ENCODE measurements at regions not wholly inside any gene's neighbourhood (a gene's known extent, or its start where the extent isn't known, plus 50 kb on each side); places are given as distances from the start of the nearest gene placed in this dataset.
"Not testable (repeated sequence)": the region's sequence is repeated elsewhere in the genome, so short reads cannot be mapped to it uniquely, and the experiment has no call there.

GRCh38 chr10:128186959-128187787, 61.0 kb upstream of the MKI67 start:
- no peak for TF ChIP-seq POLR2A (IDR thresholded peaks at IDR 0.05)
- ATAC-seq (no peak), DNase-seq (no peak)
- intact Hi-C loops (cut with DNase I), result no loop called here
- H3K36me3 ChIP-seq, result no peaks in the 10 kb centered on the region
- H3K27me3 ChIP-seq, result peaks cover 0 to 38% (median 2%) of the 10 kb centered on the region in 9 donors
- H3K4me3 ChIP-seq, result peak overlapping the region in 1 of 12 donors; percentile 27
- H3K4me1 ChIP-seq, result peaks cover 0 to 4% (median 0%) of the 10 kb centered on the region in 12 donors
- H3K9me3 ChIP-seq, result peaks cover 0 to 18% (median 6%) of the 10 kb centered on the region in 12 donors
- H3K27ac ChIP-seq, result peak overlapping the region in 1 of 12 donors; percentile 29
- 43 to 44% (median 44%) methylated on average over 16 to 17 of the region's 17 CpGs for WGBS, 4 donors

GRCh38 chr10:128187788-128188185, 61.6 kb upstream of the MKI67 start:
- H3K27ac ChIP-seq, result no peak overlapping the region
- 49 to 55% (median 51%) methylated on average over 4 of the region's 4 CpGs for WGBS, 4 donors
- H3K27me3 ChIP-seq, result peaks cover 0 to 38% (median 2%) of the 10 kb centered on the region in 9 donors
- ATAC-seq, result no peak
- no peak for TF ChIP-seq POLR2A (IDR thresholded peaks at IDR 0.05)
- TF ChIP-seq CTCF (IDR thresholded peaks at IDR 0.05), result no peak
- H3K4me3 ChIP-seq, result peak overlapping the region in 1 of 12 donors; percentile 27
- peaks cover 0 to 4% (median 0%) of the 10 kb centered on the region in 12 donors for H3K4me1 ChIP-seq
- DNase-seq, result no peak
- H3K9me3 ChIP-seq, result peaks cover 0 to 12% (median 1%) of the 10 kb centered on the region in 12 donors
- H3K36me3 ChIP-seq, result no peaks in the 10 kb centered on the region
- intact Hi-C loops (cut with DNase I), result no loop called here

- Histone ChIP-seq H3K36me3 (no peaks in the 10 kb centered on the region), H3K4me1 (peaks cover 0 to 4% (median 0%) of the 10 kb centered on the region in 12 donors), H3K9me3 (no peaks in the 10 kb centered on the region), H3K27ac (no peak overlapping the region), H3K27me3 (peaks cover 0 to 38% (median 2%) of the 10 kb centered on the region in 9 donors), H3K4me3 (no peak overlapping the region)
- intact Hi-C loops (cut with DNase I), result no loop called here
- TF ChIP-seq POLR2A (IDR thresholded peaks at IDR 0.05), result no peak
- no peak for TF ChIP-seq CTCF (IDR thresholded peaks at IDR 0.05)
- no peak for ATAC-seq
- no peak for DNase-seq
- 79 to 83% (median 83%) methylated on average over 4 of the region's 4 CpGs for WGBS, 4 donors
Measured at GRCh38 chr10:128189176-128189575, 63.0 kb upstream of the MKI67 start.

DNA sequence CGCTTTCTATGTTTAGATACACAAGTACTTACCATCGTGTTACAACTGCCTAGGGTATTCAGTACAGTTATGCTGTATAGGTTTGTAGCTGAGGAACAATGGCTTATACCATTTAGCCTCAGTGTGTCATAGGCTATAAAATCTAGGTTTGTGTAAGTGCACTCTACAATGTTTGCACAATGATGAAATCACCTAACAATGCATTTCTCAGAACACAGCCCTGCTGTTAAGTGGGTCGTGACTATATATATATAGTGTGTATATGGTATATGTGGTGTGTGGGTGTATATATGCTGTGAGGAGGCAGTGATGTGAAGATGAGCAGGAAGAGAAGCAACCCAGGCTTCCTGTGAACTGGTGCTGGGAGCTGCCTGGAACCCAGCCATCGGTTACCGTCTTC, 65.6 kb upstream of the MKI67 start:
- Histone ChIP-seq H3K27me3 (peaks cover 0 to 32% (median 2%) of the 10 kb centered on the region in 9 donors), H3K36me3 (no peaks in the 10 kb centered on the region), H3K27ac (no peak overlapping the region), H3K4me1 (peaks cover 0 to 4% (median 0%) of the 10 kb centered on the region in 12 donors), H3K9me3 (no peaks in the 10 kb centered on the region), H3K4me3 (no peak overlapping the region)
- DNase-seq (no peak), ATAC-seq (no peak)
- intact Hi-C loops (cut with DNase I), result no loop called here
- WGBS, 4 donors, result 66 to 86% (median 76%) methylated on average over 5 of the region's 5 CpGs
- TF ChIP-seq CTCF (IDR thresholded peaks at IDR 0.05), result no peak
- no peak for TF ChIP-seq POLR2A (IDR thresholded peaks at IDR 0.05)

GRCh38 chr10:128201826-128202225, 75.6 kb upstream of the MKI67 start:
- ATAC-seq; H3K4me1 ChIP-seq; H3K9me3 ChIP-seq; intact Hi-C loops (cut with DNase I); DNase-seq; H3K36me3 ChIP-seq; H3K27ac ChIP-seq; H3K4me3 ChIP-seq: not testable (repeated sequence)
- H3K27me3 ChIP-seq, result peaks cover 0 to 43% (median 0%) of the 10 kb centered on the region in 9 donors
- 93 to 99% (median 96%) methylated on average over 2 of the region's 2 CpGs for WGBS, 4 donors
